Prostate gland (tissue), 2 donors: ENCODE measurements at regions not wholly inside any gene's neighbourhood (a gene's known extent, or its start where the extent isn't known, plus 50 kb on each side); places are given as distances from the start of the nearest gene placed in this dataset.

Experiments used
- DNase-seq: peaks from one replicate; pipeline ENCODE4 v3.0.0-alpha.2; 2019; ENCODE audit warnings: low spot score
- H3K27ac ChIP-seq, 2 donors: fragments of 200-600 bp; sonication (generic); 2 replicates each; pipeline ENCODE4 v1.5.1; 2017 to 2019
- H3K27me3 ChIP-seq: fragments of 200-600 bp; sonication (generic); replicated peaks from 2 replicates; pipeline ENCODE4 v1.5.1; 2019; ENCODE audit not compliant: insufficient read depth
- H3K36me3 ChIP-seq, 2 donors: fragments of 200-600 bp; sonication (generic); 1 replicate in 1 of 2; 2 replicates in 1 of 2; pipeline versions ENCODE4 v1.5.1 to v1.8.1; 2017 to 2019
- H3K4me1 ChIP-seq: fragments of 200-600 bp; sonication (generic); replicated peaks from 2 replicates; pipeline ENCODE4 v1.5.1; 2019
- H3K4me3 ChIP-seq, 2 donors: fragments of 200-600 bp; sonication (generic); 2 replicates each; pipeline ENCODE4 v1.5.1; 2017 to 2019
- H3K9me3 ChIP-seq: fragments of 200-600 bp; sonication (generic); 2 replicates; pipeline ENCODE4 v1.5.1; 2017
- CTCF ChIP-seq, 4 experiments: fragments of 200-600 bp in 2 of 4; fragments of 450-650 bp in 2 of 4; sonication (generic) in 2 of 4; IDR thresholded peaks; 1 replicate in 3 of 4; 2 replicates in 1 of 4; pipeline ENCODE4 v1.5.1; 2016 to 2019; ENCODE audit warnings: antibody characterized with exemption in 4 of 4, mild to moderate bottlenecking in 2 of 4, moderate library complexity in 2 of 4
- POLR2A ChIP-seq: fragments of 450-650 bp; IDR thresholded peaks from one replicate; pipeline ENCODE4 v1.6.1; 2016; ENCODE audit warnings: antibody characterized with exemption, mild to moderate bottlenecking
- POLR2AphosphoS5 ChIP-seq: sonication (generic); formaldehyde crosslinking; IDR thresholded peaks from one replicate; pipeline ENCODE4 v1.6.1; 2017; ENCODE audit warnings: antibody characterized with exemption
- WGBS: methylation state at CpG from one replicate; pipeline ENCODE4 v1.1.5; 2018; 5-methylcytosine and 5-hydroxymethylcytosine counted together
- intact Hi-C: fragments of 100-400 bp; cut with DNase I; formaldehyde crosslinking; loops from one replicate; pipeline ENCODE4 v1.14.2; 2022

- no peak overlapping the region for H3K4me3 ChIP-seq
- H3K36me3 ChIP-seq: no peaks in the 10 kb centered on the region
- no peaks in the 10 kb centered on the region for H3K27me3 ChIP-seq
- DNase-seq: no peak
- no peaks in the 10 kb centered on the region for H3K9me3 ChIP-seq
- 90% methylated on average over 2 of the region's 2 CpGs for WGBS
- TF ChIP-seq POLR2A (no peak), CTCF (IDR thresholded peaks at IDR 0.05) (no peak), POLR2AphosphoS5 (no peak)
- no peak overlapping the region for H3K27ac ChIP-seq
- no peaks in the 10 kb centered on the region for H3K4me1 ChIP-seq
- intact Hi-C loops: no loop called here
Measured at GRCh38 chr5:144778561-144778960, 607.9 kb downstream of the KCTD16 start.

GRCh38 chr5:144774197-144774596 lies 603.5 kb downstream of the KCTD16 start:
- 24% methylated on average over 1 of the region's 1 CpG for WGBS
- intact Hi-C loops: no loop called here

GRCh38 chr5:144773628-144774027 lies 603.0 kb downstream of the KCTD16 start:
- H3K27ac ChIP-seq: no peak overlapping the region
- H3K9me3 ChIP-seq: no peaks in the 10 kb centered on the region
- no peaks in the 10 kb centered on the region for H3K4me1 ChIP-seq
- intact Hi-C loops: no loop called here
- TF ChIP-seq POLR2A: no peak
- TF ChIP-seq CTCF (IDR thresholded peaks at IDR 0.05): no peak
- no peak for TF ChIP-seq POLR2AphosphoS5
- DNase-seq: no peak
- no peaks in the 10 kb centered on the region for H3K36me3 ChIP-seq
- H3K4me3 ChIP-seq: no peak overlapping the region
- WGBS: 70% methylated on average over 4 of the region's 4 CpGs
- H3K27me3 ChIP-seq: no peaks in the 10 kb centered on the region

More at GRCh38 chr5:144774197-144774596, 603.5 kb downstream of the KCTD16 start:
- DNase-seq: no peak
- Histone ChIP-seq H3K36me3 (no peaks in the 10 kb centered on the region), H3K27me3 (no peaks in the 10 kb centered on the region), H3K27ac (no peak overlapping the region), H3K4me3 (no peak overlapping the region), H3K4me1 (no peaks in the 10 kb centered on the region), H3K9me3 (no peaks in the 10 kb centered on the region)
- TF ChIP-seq CTCF (IDR thresholded peaks at IDR 0.05) (no peak), POLR2A (no peak), POLR2AphosphoS5 (no peak)

GRCh38 chr5:144771802-144772201 lies 601.1 kb downstream of the KCTD16 start:
- 97% methylated on average over 2 of the region's 2 CpGs for WGBS
- DNase-seq: no peak
- H3K9me3 ChIP-seq: no peaks in the 10 kb centered on the region
- TF ChIP-seq CTCF (IDR thresholded peaks at IDR 0.05): no peak
- TF ChIP-seq POLR2AphosphoS5: no peak
- TF ChIP-seq POLR2A: no peak
- H3K36me3 ChIP-seq: no peaks in the 10 kb centered on the region
- no peak overlapping the region for H3K27ac ChIP-seq
- intact Hi-C loops: no loop called here
- no peak overlapping the region for H3K4me3 ChIP-seq
- no peaks in the 10 kb centered on the region for H3K4me1 ChIP-seq
- no peaks in the 10 kb centered on the region for H3K27me3 ChIP-seq

GRCh38 chr5:144742361-144742760 lies 571.7 kb downstream of the KCTD16 start:
- Histone ChIP-seq H3K27me3 (no peaks in the 10 kb centered on the region), H3K9me3 (no peaks in the 10 kb centered on the region), H3K27ac (no peak overlapping the region), H3K36me3 (no peaks in the 10 kb centered on the region), H3K4me3 (no peak overlapping the region), H3K4me1 (no peaks in the 10 kb centered on the region)
- intact Hi-C loops: no loop called here
- no peak for DNase-seq
- TF ChIP-seq POLR2A (no peak), POLR2AphosphoS5 (no peak), CTCF (IDR thresholded peaks at IDR 0.05) (no peak)
- WGBS: 42% methylated on average over 1 of the region's 1 CpG
